Loucy (cell line): ENCODE measurements at regions not wholly inside any gene's neighbourhood (a gene's known extent, or its start where the extent isn't known, plus 50 kb on each side); places are given as distances from the start of the nearest gene placed in this dataset.

Experiments used
- H2AFZ ChIP-seq: fragments of 200-600 bp; sonication (generic); 2 replicates; pipeline ENCODE4 v1.6.0; 2016; ENCODE audit warnings: antibody characterized with exemption, mild to moderate bottlenecking, low read length, moderate library complexity
- H3F3A ChIP-seq: fragments of 200-600 bp; 2 replicates; pipeline ENCODE4 v1.6.0; 2016; ENCODE audit warnings: antibody characterized with exemption, low read depth, mild to moderate bottlenecking
- H3K27me3 ChIP-seq: fragments of 200-600 bp; sonication (generic); 2 replicates; pipeline ENCODE4 v1.6.1; 2014; ENCODE audit warnings: low read length, mild to moderate bottlenecking; ENCODE audit not compliant: insufficient read depth, poor library complexity, severe bottlenecking
- H3K36me3 ChIP-seq: fragments of 200-600 bp; sonication (generic); 2 replicates; pipeline ENCODE4 v1.6.1; 2016; ENCODE audit warnings: low read length; ENCODE audit not compliant: insufficient read depth
- H3K4me1 ChIP-seq: fragments of 200-600 bp; sonication (generic); 2 replicates; pipeline ENCODE4 v1.5.1; 2014; ENCODE audit warnings: low read length, mild to moderate bottlenecking; ENCODE audit not compliant: insufficient read depth, poor library complexity, severe bottlenecking
- H3K4me2 ChIP-seq: fragments of 200-600 bp; sonication (generic); 2 replicates; pipeline ENCODE4 v1.6.0; 2014; ENCODE audit warnings: antibody characterized with exemption, low read length, low read depth, mild to moderate bottlenecking; ENCODE audit not compliant: poor library complexity, severe bottlenecking
- H3K4me3 ChIP-seq: fragments of 200-600 bp; sonication (generic); 2 replicates; pipeline ENCODE4 v1.5.1; 2014; ENCODE audit warnings: low read length, mild to moderate bottlenecking, mixed read lengths; ENCODE audit not compliant: poor library complexity, severe bottlenecking
- H3K79me2 ChIP-seq: fragments of 200-600 bp; sonication (generic); 2 replicates; pipeline ENCODE4 v1.6.1; 2014; ENCODE audit warnings: low read length; ENCODE audit not compliant: insufficient read depth
- H3K9ac ChIP-seq: fragments of 200-600 bp; sonication (generic); 2 replicates; pipeline ENCODE4 v1.6.0; 2014; ENCODE audit warnings: mild to moderate bottlenecking, low read depth, low read length, moderate library complexity; ENCODE audit not compliant: poor library complexity, severe bottlenecking
- H3K9me2 ChIP-seq: fragments of 200-600 bp; sonication (generic); replicated peaks from 2 replicates; pipeline ENCODE4 v1.6.1; 2016; ENCODE audit warnings: low read depth, low read length, mixed read lengths
- H3K9me3 ChIP-seq: fragments of 200-600 bp; sonication (generic); 2 replicates; pipeline ENCODE4 v1.6.1; 2014; ENCODE audit warnings: mild to moderate bottlenecking, antibody characterized with exemption, low read length, low read depth; ENCODE audit not compliant: insufficient read depth
- H4K20me1 ChIP-seq: fragments of 200-600 bp; sonication (generic); 2 replicates; pipeline ENCODE4 v1.6.0; 2014; ENCODE audit warnings: antibody characterized with exemption, low read length, mild to moderate bottlenecking; ENCODE audit not compliant: insufficient read depth, poor library complexity, severe bottlenecking
- EZH2phosphoT487 ChIP-seq: fragments of 200-600 bp; IDR thresholded peaks from 2 replicates; pipeline ENCODE4 v1.6.1; 2018; ENCODE audit warnings: antibody characterized with exemption, mild to moderate bottlenecking, moderate library complexity, borderline replicate concordance
- TF ChIP-seq, protein P1 (sequence below): fragments of 200-600 bp; sonication (generic); conservative IDR thresholded peaks from 2 replicates; pipeline ENCODE4 v1.5.1; 2014; ENCODE audit warnings: mild to moderate bottlenecking, antibody characterized with exemption, low read length

DNA sequence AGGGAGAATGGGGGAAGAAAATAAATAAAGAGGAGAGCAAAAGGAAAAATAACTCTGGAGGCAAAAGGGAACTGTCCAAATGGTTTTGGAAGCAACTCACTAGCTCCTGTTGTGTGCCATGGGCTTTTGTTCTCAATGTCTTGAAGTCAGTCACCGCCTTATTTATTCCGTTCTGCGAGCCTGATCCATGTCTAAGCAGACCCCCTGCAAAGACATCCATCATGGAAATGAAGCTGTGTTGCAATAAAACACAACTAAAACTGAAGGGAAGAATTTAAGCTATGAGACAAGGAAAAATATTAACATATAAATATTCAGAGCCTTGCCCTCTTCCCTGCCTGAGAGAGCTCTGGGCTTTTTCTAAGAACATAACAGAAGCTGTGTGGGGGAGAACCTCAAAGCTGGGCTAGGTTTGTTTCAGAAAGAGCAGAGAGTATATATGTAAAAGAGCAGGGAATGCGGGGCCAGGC is 373.2 kb upstream of the CNR1 start:
- Histone ChIP-seq H3F3A (no peaks in the 10 kb centered on the region), H3K27me3 (no peaks in the 10 kb centered on the region), H3K4me2 (no peak overlapping the region), H3K9ac (no peak overlapping the region), H3K9me3 (no peaks in the 10 kb centered on the region), H2AFZ (no peak overlapping the region), H3K4me3 (no peak overlapping the region), H3K4me1 (no peaks in the 10 kb centered on the region), H3K9me2 (no peaks in the 10 kb centered on the region), H4K20me1 (no peaks in the 10 kb centered on the region), H3K79me2 (no peaks in the 10 kb centered on the region), H3K36me3 (no peaks in the 10 kb centered on the region)
- TF ChIP-seq, protein P1, sequence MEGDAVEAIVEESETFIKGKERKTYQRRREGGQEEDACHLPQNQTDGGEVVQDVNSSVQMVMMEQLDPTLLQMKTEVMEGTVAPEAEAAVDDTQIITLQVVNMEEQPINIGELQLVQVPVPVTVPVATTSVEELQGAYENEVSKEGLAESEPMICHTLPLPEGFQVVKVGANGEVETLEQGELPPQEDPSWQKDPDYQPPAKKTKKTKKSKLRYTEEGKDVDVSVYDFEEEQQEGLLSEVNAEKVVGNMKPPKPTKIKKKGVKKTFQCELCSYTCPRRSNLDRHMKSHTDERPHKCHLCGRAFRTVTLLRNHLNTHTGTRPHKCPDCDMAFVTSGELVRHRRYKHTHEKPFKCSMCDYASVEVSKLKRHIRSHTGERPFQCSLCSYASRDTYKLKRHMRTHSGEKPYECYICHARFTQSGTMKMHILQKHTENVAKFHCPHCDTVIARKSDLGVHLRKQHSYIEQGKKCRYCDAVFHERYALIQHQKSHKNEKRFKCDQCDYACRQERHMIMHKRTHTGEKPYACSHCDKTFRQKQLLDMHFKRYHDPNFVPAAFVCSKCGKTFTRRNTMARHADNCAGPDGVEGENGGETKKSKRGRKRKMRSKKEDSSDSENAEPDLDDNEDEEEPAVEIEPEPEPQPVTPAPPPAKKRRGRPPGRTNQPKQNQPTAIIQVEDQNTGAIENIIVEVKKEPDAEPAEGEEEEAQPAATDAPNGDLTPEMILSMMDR, result no peak
- TF ChIP-seq EZH2phosphoT487, result no peak

DNA sequence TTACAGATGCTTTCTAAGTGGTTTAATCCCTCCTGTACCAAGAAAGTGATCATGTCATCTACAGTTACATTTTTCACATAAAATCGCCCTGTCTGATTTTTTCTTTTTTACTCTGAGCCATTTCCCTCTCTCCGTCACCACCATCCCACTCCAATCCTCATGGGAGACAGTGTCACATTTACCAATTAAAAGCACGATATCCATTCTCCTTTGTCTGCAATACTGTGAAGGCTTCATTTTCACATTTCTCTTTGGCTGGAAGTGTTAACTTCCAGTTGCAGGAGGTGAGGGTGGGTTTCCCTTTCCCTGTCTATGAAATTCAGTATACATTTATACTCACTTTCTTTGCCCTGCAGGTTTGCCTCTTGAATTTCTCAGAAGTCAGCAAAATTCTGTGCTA is 372.7 kb upstream of the CNR1 start:
- TF ChIP-seq EZH2phosphoT487, result no peak
- TF ChIP-seq, protein P1, result no peak
- H4K20me1 ChIP-seq, result no peaks in the 10 kb centered on the region
- H3K27me3 ChIP-seq, result no peaks in the 10 kb centered on the region
- H3F3A ChIP-seq, result no peaks in the 10 kb centered on the region
- H3K36me3 ChIP-seq, result no peaks in the 10 kb centered on the region
- no peak overlapping the region for H3K4me3 ChIP-seq
- no peaks in the 10 kb centered on the region for H3K4me1 ChIP-seq
- H3K79me2 ChIP-seq, result no peaks in the 10 kb centered on the region
- H2AFZ ChIP-seq, result no peak overlapping the region
- H3K9me3 ChIP-seq, result no peaks in the 10 kb centered on the region
- H3K9ac ChIP-seq, result no peak overlapping the region
- H3K9me2 ChIP-seq, result no peaks in the 10 kb centered on the region
- H3K4me2 ChIP-seq, result no peak overlapping the region

DNA sequence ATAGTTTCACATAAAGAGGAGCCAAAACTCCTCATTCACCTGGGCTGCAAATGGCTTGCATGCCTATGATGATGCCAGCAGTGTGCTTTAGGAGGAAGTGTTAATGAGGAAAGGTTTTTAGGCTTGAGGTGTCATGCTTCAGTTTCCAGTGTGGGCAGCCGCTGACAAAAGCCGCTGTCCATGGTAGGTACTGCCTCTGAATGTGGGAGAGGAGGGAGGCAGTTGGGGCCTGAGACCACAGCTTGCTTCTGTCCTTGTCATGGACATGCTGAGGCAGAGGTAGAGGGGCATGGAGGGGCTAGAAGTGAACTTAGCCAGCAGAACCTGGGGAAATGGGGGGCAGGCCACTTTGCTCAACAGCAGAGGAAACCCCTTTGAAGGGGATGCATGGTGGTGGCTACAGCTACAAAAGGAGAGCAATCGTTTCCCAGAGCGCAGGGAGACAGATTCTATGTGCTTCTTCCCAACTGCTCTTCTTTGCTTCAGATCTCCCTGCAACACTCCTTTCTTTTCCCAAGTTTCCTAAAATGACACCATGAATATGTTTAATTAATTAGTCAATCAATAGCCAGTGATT is 372.1 kb upstream of the CNR1 start:
- Histone ChIP-seq H4K20me1 (no peaks in the 10 kb centered on the region), H3K9me3 (no peaks in the 10 kb centered on the region), H3K36me3 (no peaks in the 10 kb centered on the region), H3K79me2 (no peaks in the 10 kb centered on the region), H3K9me2 (no peaks in the 10 kb centered on the region), H3K27me3 (no peaks in the 10 kb centered on the region), H2AFZ (no peak overlapping the region), H3K4me2 (no peak overlapping the region), H3F3A (no peaks in the 10 kb centered on the region), H3K4me1 (no peaks in the 10 kb centered on the region), H3K9ac (no peak overlapping the region), H3K4me3 (no peak overlapping the region)
- TF ChIP-seq, protein P1, result no peak
- no peak for TF ChIP-seq EZH2phosphoT487
